Right lobe of liver (tissue), 4 donors: ENCODE measurements at regions not wholly inside any gene's neighbourhood (a gene's known extent, or its start where the extent isn't known, plus 50 kb on each side); places are given as distances from the start of the nearest gene placed in this dataset.

Experiments used
- POLR2A ChIP-seq: fragments of 450-650 bp; IDR thresholded peaks from one replicate; pipeline ENCODE4 v1.6.1; 2017; ENCODE audit warnings: antibody characterized with exemption, mild to moderate bottlenecking
- TF ChIP-seq, protein P1 (sequence below), 4 donors: fragments of 200-600 bp in 3 of 4; fragments of 450-650 bp in 1 of 4; IDR thresholded peaks; one replicate each; pipeline versions ENCODE4 v1.5.1 to v1.8.0; 2016 to 2022; ENCODE audit warnings: antibody characterized with exemption in 4 of 4, mild to moderate bottlenecking in 2 of 4
- donor health status: DM: no; HTN: no; CAD: no.
- donor health status: DM: no; HTN: no; CAD: no.
- donor health status: DM: no; HTN: yes; CAD: no.

DNA sequence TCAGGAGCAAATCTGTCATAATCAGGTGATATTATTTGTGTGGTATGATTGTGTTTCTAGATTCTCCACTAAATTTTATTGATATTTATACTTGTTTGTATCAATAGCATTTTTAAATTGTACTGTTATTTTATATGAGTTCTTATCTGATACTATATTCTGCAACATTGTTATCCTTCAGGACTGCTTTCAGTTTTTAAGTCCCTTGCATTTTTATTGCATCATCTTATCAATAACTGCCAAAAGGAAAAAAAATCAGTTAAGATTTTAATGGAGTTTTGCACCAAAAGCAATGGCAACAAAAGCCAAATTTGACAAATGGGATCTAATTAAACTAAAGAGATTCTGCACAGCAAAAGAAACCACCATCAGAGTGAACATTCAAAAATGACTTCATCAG lies 741.3 kb upstream of the CTNND2 start:
- TF ChIP-seq, protein P1, sequence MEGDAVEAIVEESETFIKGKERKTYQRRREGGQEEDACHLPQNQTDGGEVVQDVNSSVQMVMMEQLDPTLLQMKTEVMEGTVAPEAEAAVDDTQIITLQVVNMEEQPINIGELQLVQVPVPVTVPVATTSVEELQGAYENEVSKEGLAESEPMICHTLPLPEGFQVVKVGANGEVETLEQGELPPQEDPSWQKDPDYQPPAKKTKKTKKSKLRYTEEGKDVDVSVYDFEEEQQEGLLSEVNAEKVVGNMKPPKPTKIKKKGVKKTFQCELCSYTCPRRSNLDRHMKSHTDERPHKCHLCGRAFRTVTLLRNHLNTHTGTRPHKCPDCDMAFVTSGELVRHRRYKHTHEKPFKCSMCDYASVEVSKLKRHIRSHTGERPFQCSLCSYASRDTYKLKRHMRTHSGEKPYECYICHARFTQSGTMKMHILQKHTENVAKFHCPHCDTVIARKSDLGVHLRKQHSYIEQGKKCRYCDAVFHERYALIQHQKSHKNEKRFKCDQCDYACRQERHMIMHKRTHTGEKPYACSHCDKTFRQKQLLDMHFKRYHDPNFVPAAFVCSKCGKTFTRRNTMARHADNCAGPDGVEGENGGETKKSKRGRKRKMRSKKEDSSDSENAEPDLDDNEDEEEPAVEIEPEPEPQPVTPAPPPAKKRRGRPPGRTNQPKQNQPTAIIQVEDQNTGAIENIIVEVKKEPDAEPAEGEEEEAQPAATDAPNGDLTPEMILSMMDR (IDR thresholded peaks at IDR 0.05): no peak
- no peak for TF ChIP-seq POLR2A
